HG02759 (cell line): ENCODE measurements at regions not wholly inside any gene's neighbourhood (a gene's known extent, or its start where the extent isn't known, plus 50 kb on each side); places are given as distances from the start of the nearest gene placed in this dataset.
"Not testable (repeated sequence)": the region's sequence is repeated elsewhere in the genome, so short reads cannot be mapped to it uniquely, and the experiment has no call there.

Experiments used
- ATAC-seq: cut with Tn5 transposase; IDR thresholded peaks from one replicate; pipeline ENCODE4 v1.9.1; 2021; ENCODE audit warnings: mild to moderate bottlenecking, moderate library complexity; ENCODE audit not compliant: unreplicated experiment

GRCh38 chr18:78422336-78422735 lies 557.3 kb upstream of the SALL3 start:
- no peak for ATAC-seq

- no peak for ATAC-seq
Measured at GRCh38 chr18:78423811-78424210, 555.8 kb upstream of the SALL3 start.

GRCh38 chr18:78424403-78425018 lies 555.1 kb upstream of the SALL3 start:
- ATAC-seq, result no peak

GRCh38 chr18:78425019-78425412 lies 554.6 kb upstream of the SALL3 start:
- ATAC-seq, result no peak

- ATAC-seq, result no peak
Measured at GRCh38 chr18:78427081-78427480, 552.5 kb upstream of the SALL3 start.

- no peak for ATAC-seq
Measured at GRCh38 chr18:78429127-78430108, 550.2 kb upstream of the SALL3 start.

GRCh38 chr18:78430131-78430758 lies 549.4 kb upstream of the SALL3 start:
- ATAC-seq, result no peak

- no peak for ATAC-seq
Measured at GRCh38 chr18:78431606-78432005, 548.0 kb upstream of the SALL3 start.

GRCh38 chr18:78433562-78433961 lies 546.1 kb upstream of the SALL3 start:
- ATAC-seq, result no peak

- no peak for ATAC-seq
Measured at GRCh38 chr18:78436110-78436509, 543.5 kb upstream of the SALL3 start.

GRCh38 chr18:78438235-78438634 lies 541.4 kb upstream of the SALL3 start:
- not testable (repeated sequence) for ATAC-seq

GRCh38 chr18:78445880-78446279 lies 533.7 kb upstream of the SALL3 start:
- no peak for ATAC-seq

- ATAC-seq, result no peak
Measured at GRCh38 chr18:78447211-78447610, 532.4 kb upstream of the SALL3 start.

- ATAC-seq, result no peak
Measured at GRCh38 chr18:78448106-78448505, 531.5 kb upstream of the SALL3 start.

GRCh38 chr18:78448591-78448990 lies 531.0 kb upstream of the SALL3 start:
- no peak for ATAC-seq

GRCh38 chr18:78454221-78454620 lies 525.4 kb upstream of the SALL3 start:
- no peak for ATAC-seq

- ATAC-seq, result no peak
Measured at GRCh38 chr18:78455386-78455785, 524.2 kb upstream of the SALL3 start.

GRCh38 chr18:78457011-78457410 lies 522.6 kb upstream of the SALL3 start:
- no peak for ATAC-seq

GRCh38 chr18:78457731-78458130 lies 521.9 kb upstream of the SALL3 start:
- ATAC-seq, result no peak

GRCh38 chr18:78458356-78458755 lies 521.3 kb upstream of the SALL3 start:
- ATAC-seq, result no peak

- no peak for ATAC-seq
Measured at GRCh38 chr18:78459668-78460067, 520.0 kb upstream of the SALL3 start.

GRCh38 chr18:78460558-78460957 lies 519.1 kb upstream of the SALL3 start:
- no peak for ATAC-seq
